Keratinocyte (primary cell): ENCODE measurements at regions not wholly inside any gene's neighbourhood (a gene's known extent, or its start where the extent isn't known, plus 50 kb on each side); places are given as distances from the start of the nearest gene placed in this dataset.

Source experiments
- DNase-seq: peaks from one replicate; pipeline ENCODE4 v3.0.0-alpha.2; 2011; ENCODE audit warnings: low read depth, missing footprints, low spot score
- FAIRE-seq: peaks from 2 replicates; lab custom pipeline; 2011; peaks lifted over from hg19 to GRCh38; lab: Jason Lieb, UNC
- H2AFZ ChIP-seq: 2 replicates; pipeline ENCODE4 v1.6.0; 2012; ENCODE audit warnings: low read length, control low read depth, inconsistent platforms; ENCODE audit not compliant: control insufficient read depth
- H3K27ac ChIP-seq: 2 replicates; pipeline ENCODE4 v1.5.1; 2011; ENCODE audit warnings: low read length; ENCODE audit not compliant: control insufficient read depth, insufficient read depth
- H3K27me3 ChIP-seq: 3 replicates; pipeline ENCODE4 v1.6.0; 2011; ENCODE audit warnings: low read length; ENCODE audit not compliant: control insufficient read depth, insufficient read depth; ENCODE audit errors: extremely low read depth
- H3K36me3 ChIP-seq, 2 experiments: 2 replicates in 1 of 2; 3 replicates in 1 of 2; pipeline ENCODE4 v1.5.1; 2011; ENCODE audit warnings: low read length in 2 of 2, mild to moderate bottlenecking in 1 of 2; ENCODE audit not compliant: control insufficient read depth in 2 of 2, insufficient read depth in 2 of 2; ENCODE audit errors: extremely low read depth in 1 of 2
- H3K4me1 ChIP-seq: 3 replicates; pipeline ENCODE4 v1.5.1; 2011; ENCODE audit warnings: low read length; ENCODE audit not compliant: control insufficient read depth, insufficient read depth; ENCODE audit errors: extremely low read depth
- H3K4me2 ChIP-seq: 3 replicates; pipeline ENCODE4 v1.6.0; 2011; ENCODE audit warnings: low read depth, low read length; ENCODE audit not compliant: control insufficient read depth, insufficient read depth; ENCODE audit errors: extremely low read depth
- H3K4me3 ChIP-seq, 3 experiments: fragments of 200-600 bp in 1 of 3; sonication (generic) in 1 of 3; 2 replicates in 2 of 3; 3 replicates in 1 of 3; pipeline ENCODE4 v1.5.1; 2011 to 2016; ENCODE audit warnings: low read length in 3 of 3, mild to moderate bottlenecking in 3 of 3, control low read depth in 2 of 3, inconsistent platforms in 1 of 3, low read depth in 1 of 3, mixed read lengths in 1 of 3, mixed run types in 1 of 3, moderate library complexity in 1 of 3; ENCODE audit not compliant: control insufficient read depth in 2 of 3, insufficient read depth in 2 of 3; ENCODE audit errors: extremely low read depth in 1 of 3
- H3K79me2 ChIP-seq: 2 replicates; pipeline ENCODE4 v1.6.0; 2012; ENCODE audit warnings: low read length; ENCODE audit not compliant: control insufficient read depth, insufficient read depth
- H3K9ac ChIP-seq: 3 replicates; pipeline ENCODE4 v1.6.0; 2011; ENCODE audit warnings: low read length; ENCODE audit not compliant: control insufficient read depth, insufficient read depth; ENCODE audit errors: extremely low read depth
- H3K9me1 ChIP-seq: 3 replicates; pipeline ENCODE4 v1.6.0; 2011; ENCODE audit warnings: low read length; ENCODE audit not compliant: control insufficient read depth, insufficient read depth; ENCODE audit errors: extremely low read depth
- H3K9me3 ChIP-seq: 2 replicates; pipeline ENCODE4 v1.5.1; 2012; ENCODE audit warnings: low read depth, low read length; ENCODE audit not compliant: control insufficient read depth
- H4K20me1 ChIP-seq: 3 replicates; pipeline ENCODE4 v1.6.0; 2011; ENCODE audit warnings: low read length; ENCODE audit not compliant: control insufficient read depth, insufficient read depth; ENCODE audit errors: extremely low read depth
- CTCF ChIP-seq, 3 experiments: IDR thresholded peaks in 1 of 3; conservative IDR thresholded peaks in 1 of 3; optimal IDR thresholded peaks in 1 of 3; 2 replicates in 2 of 3; 3 replicates in 1 of 3; pipeline versions ENCODE3 to v1.5.1; 2011; ENCODE audit warnings: low read length in 3 of 3, mild to moderate bottlenecking in 3 of 3, moderate library complexity in 2 of 3, control low read depth in 1 of 3, inconsistent platforms in 1 of 3; ENCODE audit not compliant: insufficient read depth in 2 of 3; ENCODE audit errors: extremely low read depth in 1 of 3
- EZH2 ChIP-seq: IDR thresholded peaks from one replicate; pipeline ENCODE4 v1.6.1; 2012; ENCODE audit warnings: inconsistent platforms, mild to moderate bottlenecking, low read length, moderate library complexity
- dilution Hi-C: fragments of 300-500 bp; cut with MboI; formaldehyde crosslinking; loops from one replicate; pipeline ENCODE4 v1.7.0; 2020; ENCODE audit warnings: low sequenced_read_pairs; ENCODE audit not compliant: extremely low pct_ligation_motif_present

GRCh38 chr5:23402585-23402984 lies 104.8 kb upstream of the PRDM9 start:
- DNase-seq: no peak
- H3K4me1 ChIP-seq: no peaks in the 10 kb centered on the region
- H3K9ac ChIP-seq: no peak overlapping the region
- no peak overlapping the region for H3K4me2 ChIP-seq
- no peak overlapping the region for H3K27ac ChIP-seq
- H3K27me3 ChIP-seq: no peaks in the 10 kb centered on the region
- no peaks in the 10 kb centered on the region for H4K20me1 ChIP-seq
- no peaks in the 10 kb centered on the region for H3K36me3 ChIP-seq
- dilution Hi-C loops: no loop called here
- H3K9me1 ChIP-seq: no peaks in the 10 kb centered on the region
- no peaks in the 10 kb centered on the region for H3K79me2 ChIP-seq
- H3K4me3 ChIP-seq: no peak overlapping the region
- TF ChIP-seq CTCF (optimal IDR thresholded peaks at IDR 0.05 in 1 of 3, IDR thresholded peaks at IDR 0.05 in 1 of 3, conservative IDR thresholded peaks at IDR 0.05 in 1 of 3; ENCODE audit: extremely low read depth in 1 of 3, insufficient read depth in 2 of 3, low read length in 3 of 3): no peak
- no peak for TF ChIP-seq EZH2
- H3K9me3 ChIP-seq: no peaks in the 10 kb centered on the region
- no peak for FAIRE-seq
- H2AFZ ChIP-seq: no peak overlapping the region

GRCh38 chr5:23400951-23401350 lies 106.5 kb upstream of the PRDM9 start:
- H2AFZ ChIP-seq: no peak overlapping the region
- no peaks in the 10 kb centered on the region for H3K4me1 ChIP-seq
- dilution Hi-C loops: no loop called here
- no peaks in the 10 kb centered on the region for H3K27me3 ChIP-seq
- DNase-seq (no peak), FAIRE-seq (no peak)
- H3K79me2 ChIP-seq: no peaks in the 10 kb centered on the region
- TF ChIP-seq CTCF (optimal IDR thresholded peaks at IDR 0.05 in 1 of 3, IDR thresholded peaks at IDR 0.05 in 1 of 3, conservative IDR thresholded peaks at IDR 0.05 in 1 of 3; ENCODE audit: extremely low read depth in 1 of 3, insufficient read depth in 2 of 3, low read length in 3 of 3): no peak
- no peak overlapping the region for H3K9ac ChIP-seq
- no peaks in the 10 kb centered on the region for H3K36me3 ChIP-seq
- H3K9me3 ChIP-seq: no peaks in the 10 kb centered on the region
- H4K20me1 ChIP-seq: no peaks in the 10 kb centered on the region
- no peak overlapping the region for H3K27ac ChIP-seq
- H3K9me1 ChIP-seq: no peaks in the 10 kb centered on the region
- no peak overlapping the region for H3K4me2 ChIP-seq
- H3K4me3 ChIP-seq: no peak overlapping the region
